UCSD-AML1 (cell line): ENCODE measurements at regions not wholly inside any gene's neighbourhood (a gene's known extent, or its start where the extent isn't known, plus 50 kb on each side); places are given as distances from the start of the nearest gene placed in this dataset.
A peak's percentile ranks its signal among the peaks of the same experiment; 100 is the strongest.

Experiments
- DNase-seq: peaks from one replicate; lab custom pipeline; 2025; ENCODE audit not compliant: unreplicated experiment; lab: John Stamatoyannopoulos, UW

- no peak for DNase-seq
Measured at GRCh38 chr4:60122820-60123219, 1077.3 kb upstream of the ADGRL3 start.

DNA sequence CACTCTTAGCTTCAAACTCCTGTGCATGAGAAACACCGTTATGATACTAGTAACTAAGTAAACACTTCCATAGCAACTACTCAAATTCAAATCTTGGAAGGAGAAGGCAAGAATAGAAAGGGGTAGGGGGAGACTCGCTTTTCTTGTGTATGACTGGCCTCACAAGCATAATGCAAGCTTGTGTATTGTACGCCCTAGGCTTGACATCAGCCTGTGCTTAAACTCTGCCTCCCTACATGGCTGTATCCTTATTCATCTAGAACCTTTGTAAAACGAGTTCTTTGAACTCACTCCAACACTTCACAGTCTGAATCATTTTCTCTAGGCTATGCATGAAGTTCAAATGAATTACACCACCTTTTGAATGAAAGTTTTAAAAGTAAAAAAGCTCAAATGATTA is 1071.2 kb upstream of the ADGRL3 start:
- no peak for DNase-seq

GRCh38 chr4:60129740-60130139 is 1070.4 kb upstream of the ADGRL3 start:
- no peak for DNase-seq

- no peak for DNase-seq
Measured at GRCh38 chr4:60133375-60133774, 1066.8 kb upstream of the ADGRL3 start.

- DNase-seq: no peak
Measured at GRCh38 chr4:60134099-60134498, 1066.0 kb upstream of the ADGRL3 start.

GRCh38 chr4:60155088-60155487 is 1045.0 kb upstream of the ADGRL3 start:
- no peak for DNase-seq

DNA sequence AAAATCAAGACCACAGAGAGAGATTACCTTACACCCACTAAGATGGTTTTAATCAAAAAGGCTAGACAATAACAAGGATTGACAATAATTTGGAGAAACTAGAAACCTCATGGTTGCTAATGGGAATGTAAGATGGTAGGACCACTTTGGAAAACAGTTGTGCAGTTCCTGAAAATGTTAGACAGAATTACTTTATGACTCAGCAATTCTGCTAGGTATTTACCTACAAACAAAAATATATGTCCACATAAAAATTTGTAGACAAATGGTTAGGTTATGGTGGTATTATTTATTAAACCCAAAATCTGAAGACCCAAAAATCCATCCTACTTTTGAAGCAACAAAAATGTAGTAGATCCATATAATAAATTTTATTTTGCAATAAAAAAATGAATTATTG is 1027.0 kb upstream of the ADGRL3 start:
- no peak for DNase-seq

- no peak for DNase-seq
Measured at GRCh38 chr4:60173718-60174117, 1026.4 kb upstream of the ADGRL3 start.

DNA sequence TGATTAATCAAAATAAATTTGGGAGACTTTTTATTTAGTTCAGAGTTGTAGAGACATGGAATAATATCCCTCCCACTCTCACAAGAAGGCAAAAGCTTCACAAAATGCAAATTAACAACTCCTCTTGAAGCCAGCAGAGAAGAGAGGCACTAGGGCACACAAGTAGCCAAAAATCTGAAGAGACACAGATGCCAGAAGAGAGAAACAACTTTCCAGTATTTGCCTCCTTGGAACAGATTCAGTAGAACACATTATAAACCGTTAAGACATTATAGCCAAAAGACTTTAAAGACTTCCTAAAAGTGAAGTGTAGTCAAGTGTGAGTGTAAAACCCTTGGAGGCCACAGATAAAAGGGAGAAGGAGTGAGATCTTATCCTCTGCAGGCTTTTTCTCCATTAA is 1024.9 kb upstream of the ADGRL3 start:
- DNase-seq: no peak

GRCh38 chr4:60187428-60187827 is 1012.7 kb upstream of the ADGRL3 start:
- peak; percentile 4 for DNase-seq

DNA sequence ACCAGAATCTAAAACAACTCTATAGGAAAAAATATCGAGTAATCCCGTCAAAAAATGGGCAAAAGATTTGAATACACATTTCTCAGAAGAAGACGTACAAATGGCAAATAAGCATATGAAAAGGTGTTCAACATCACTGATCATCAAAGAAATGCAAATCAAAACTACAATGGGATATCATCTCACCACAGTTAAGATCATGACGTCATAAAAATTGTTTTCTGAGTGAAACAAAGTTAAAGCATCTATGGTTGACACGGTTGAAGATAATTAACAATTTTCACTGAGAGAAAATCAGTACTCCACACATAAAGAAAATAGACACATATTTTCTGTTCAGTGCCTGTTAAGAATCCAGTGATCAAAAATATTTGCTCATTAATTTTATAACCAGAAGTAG is 1010.8 kb upstream of the ADGRL3 start:
- no peak for DNase-seq

DNA sequence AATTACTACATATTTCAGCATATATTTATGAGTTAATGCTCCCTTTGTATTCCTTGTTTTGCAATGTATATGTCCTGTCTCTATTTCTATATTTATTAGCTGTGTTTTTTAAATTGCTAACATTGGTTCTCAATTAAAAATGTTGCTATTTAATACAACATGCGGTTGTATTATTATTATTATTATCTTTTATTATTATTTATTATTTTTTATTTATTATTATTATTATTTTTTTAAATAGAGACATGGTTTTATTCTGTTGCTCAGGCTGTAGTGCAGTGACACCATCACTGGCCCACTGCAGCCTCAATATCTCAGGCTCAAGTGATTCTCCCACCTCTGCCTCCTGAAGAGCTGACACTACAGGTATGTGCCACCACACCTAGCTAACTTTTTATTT is 1005.9 kb upstream of the ADGRL3 start:
- DNase-seq: no peak

DNA sequence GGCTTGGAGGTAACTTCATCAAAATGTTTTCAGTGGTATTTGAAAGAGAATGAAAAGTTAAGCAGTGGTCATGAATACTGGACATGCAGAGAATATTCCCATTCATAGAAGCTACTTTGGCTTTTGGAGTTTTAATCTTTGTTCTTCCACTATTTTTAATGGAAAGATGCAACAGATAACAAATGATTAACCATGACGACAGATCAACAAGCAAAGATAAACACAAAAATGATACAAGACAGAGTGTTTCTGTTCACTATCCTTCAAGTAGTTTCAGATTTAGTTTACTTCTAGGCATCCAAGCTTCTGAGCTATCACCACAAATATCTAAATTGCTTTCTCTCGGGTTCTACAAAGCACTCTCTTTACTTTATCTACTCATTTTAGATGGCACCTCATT is 1004.9 kb upstream of the ADGRL3 start:
- DNase-seq: no peak

DNA sequence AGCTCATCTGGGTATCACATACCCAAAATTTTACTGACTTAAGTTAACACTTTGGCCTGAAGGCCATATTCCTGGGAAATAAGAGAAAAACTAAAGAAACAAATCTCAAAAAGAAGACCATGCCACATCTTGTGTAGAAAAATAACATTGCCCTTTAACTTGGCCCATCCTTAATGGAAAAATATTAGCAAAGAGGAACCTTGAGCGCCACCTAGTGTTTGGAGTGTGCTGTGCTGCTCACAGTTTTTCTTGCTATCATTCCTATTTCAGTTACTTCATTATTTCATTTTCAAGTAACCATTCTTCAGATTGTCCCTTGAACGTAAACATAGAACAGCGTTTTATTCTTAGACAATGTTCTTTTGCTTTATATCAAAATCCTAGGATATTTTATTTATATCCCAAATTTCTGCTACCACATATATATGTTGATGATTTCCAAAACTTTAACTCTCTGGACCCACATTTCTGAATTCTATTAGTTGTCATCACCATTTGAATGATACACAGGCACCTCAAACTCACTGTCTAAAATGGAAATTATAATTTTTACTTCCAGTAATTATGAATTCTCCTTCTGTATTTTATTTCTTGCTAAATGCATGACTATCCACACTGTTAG is 999.0 kb upstream of the ADGRL3 start:
- peak; percentile 28 for DNase-seq

- DNase-seq: no peak
Measured at GRCh38 chr4:60209588-60209987, 990.5 kb upstream of the ADGRL3 start.

- DNase-seq: no peak
Measured at GRCh38 chr4:60215906-60216305, 984.2 kb upstream of the ADGRL3 start.

- DNase-seq: no peak
Measured at GRCh38 chr4:60216752-60217151, 983.4 kb upstream of the ADGRL3 start.

DNA sequence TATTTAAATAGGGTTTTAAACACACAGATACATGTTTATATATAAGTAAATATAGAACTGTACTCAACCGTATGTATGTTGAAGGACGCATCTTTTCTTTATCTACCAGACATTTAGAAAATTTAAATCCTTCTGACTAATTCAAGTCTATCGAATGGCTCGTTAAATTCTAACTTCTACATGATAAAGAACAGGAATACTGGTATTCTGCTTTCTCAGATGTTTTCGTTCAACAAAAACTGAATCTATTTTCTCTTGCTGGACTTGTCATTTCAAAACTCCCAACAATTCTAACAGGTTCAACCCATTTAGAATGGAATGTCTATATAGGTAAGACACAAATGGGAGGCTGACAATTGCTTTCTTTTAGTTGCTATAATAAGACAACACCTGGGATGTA is 978.3 kb upstream of the ADGRL3 start:
- no peak for DNase-seq

DNA sequence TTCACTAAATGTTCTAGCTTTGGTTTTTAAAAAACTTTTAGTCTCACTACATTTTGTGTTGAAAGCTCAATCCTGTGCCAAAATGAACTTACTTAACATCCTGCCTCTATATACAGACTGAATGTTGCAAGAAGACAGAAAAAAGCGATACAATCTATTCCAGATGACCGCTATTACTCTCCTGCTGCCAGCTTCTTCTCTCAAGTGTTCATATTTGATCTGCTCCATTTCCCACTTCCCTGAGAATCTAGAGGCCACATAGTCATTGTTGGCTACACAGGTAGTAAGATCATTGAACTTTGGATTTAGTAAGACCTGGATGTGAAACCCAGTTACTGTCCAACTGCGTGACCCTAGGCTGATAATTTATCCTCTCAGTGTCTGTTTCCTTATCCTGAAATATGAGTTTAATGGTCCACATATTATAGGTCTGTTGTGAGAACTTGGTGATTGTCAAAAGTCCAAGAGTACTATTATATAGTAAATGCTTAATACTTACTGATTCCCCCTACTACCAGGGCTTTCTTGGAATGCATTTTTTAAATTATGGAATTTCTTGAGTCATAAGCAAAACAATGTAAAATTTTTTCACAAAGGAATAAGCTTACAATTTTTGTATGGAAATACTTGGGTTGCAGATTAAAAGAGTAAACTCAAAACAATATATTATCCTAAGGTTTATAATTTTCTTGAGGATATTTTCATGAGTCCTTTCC is 976.8 kb upstream of the ADGRL3 start:
- no peak for DNase-seq

DNA sequence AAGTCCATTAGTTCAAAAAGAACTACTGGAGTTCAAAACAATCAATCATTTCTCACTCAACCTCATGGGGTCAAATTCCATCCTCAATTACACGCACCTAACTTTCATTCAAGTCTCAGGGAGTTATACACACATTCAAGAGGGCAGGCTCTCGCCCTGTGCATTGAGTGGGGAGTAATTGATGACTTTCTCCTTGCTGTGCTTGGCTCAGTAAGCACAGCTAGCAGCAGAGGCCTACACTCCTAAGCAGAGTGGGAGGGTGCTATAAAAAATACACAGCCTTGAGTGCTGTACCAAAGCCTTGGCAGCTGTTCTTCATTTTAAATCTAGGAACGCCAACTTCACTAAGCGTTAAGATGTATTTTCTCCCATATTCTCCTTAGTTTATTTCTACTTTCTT is 958.3 kb upstream of the ADGRL3 start:
- DNase-seq: no peak

- DNase-seq: no peak
Measured at GRCh38 chr4:60249784-60250183, 950.3 kb upstream of the ADGRL3 start.

DNA sequence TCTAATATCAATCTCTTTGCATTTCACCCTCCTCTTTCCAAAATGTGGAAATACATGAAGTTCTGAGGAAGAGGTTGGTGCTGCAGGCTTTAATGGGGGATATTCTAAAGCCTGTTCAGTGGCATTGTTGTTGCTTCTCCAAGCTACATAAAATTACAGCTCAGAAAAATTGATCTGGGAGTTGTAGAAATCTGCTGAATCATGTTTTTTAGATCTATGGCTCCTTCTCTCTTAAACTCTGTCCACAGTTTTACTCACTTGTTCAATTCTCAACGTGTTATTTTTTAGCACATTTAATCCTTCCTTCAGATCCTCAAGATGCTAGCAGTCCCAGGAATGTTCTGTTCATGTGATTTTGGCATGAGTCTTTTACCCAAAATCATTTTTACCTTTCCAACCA is 949.5 kb upstream of the ADGRL3 start:
- DNase-seq: no peak

- DNase-seq: no peak
Measured at GRCh38 chr4:60259781-60260180, 940.3 kb upstream of the ADGRL3 start.
